AG09309 (cell line): ENCODE measurements at regions not wholly inside any gene's neighbourhood (a gene's known extent, or its start where the extent isn't known, plus 50 kb on each side); places are given as distances from the start of the nearest gene placed in this dataset.

Experiments used
- DNase-seq: peaks from one replicate; pipeline ENCODE4 v3.0.0-alpha.2; 2010; ENCODE audit warnings: low read depth
- H3K4me3 ChIP-seq: 2 replicates; pipeline ENCODE4 v1.5.1; 2011; ENCODE audit warnings: mild to moderate bottlenecking, low read depth, low read length, moderate library complexity; ENCODE audit not compliant: control insufficient read depth
- TF ChIP-seq, protein P1 (sequence below): IDR thresholded peaks from 2 replicates; pipeline ENCODE4 v1.5.1; 2011; ENCODE audit warnings: mild to moderate bottlenecking, low read depth, low read length, inconsistent platforms; ENCODE audit not compliant: insufficient read depth, control insufficient read depth; ENCODE audit errors: missing control alignments

- H3K4me3 ChIP-seq: no peak overlapping the region
- no peak for DNase-seq
- TF ChIP-seq, protein P1, sequence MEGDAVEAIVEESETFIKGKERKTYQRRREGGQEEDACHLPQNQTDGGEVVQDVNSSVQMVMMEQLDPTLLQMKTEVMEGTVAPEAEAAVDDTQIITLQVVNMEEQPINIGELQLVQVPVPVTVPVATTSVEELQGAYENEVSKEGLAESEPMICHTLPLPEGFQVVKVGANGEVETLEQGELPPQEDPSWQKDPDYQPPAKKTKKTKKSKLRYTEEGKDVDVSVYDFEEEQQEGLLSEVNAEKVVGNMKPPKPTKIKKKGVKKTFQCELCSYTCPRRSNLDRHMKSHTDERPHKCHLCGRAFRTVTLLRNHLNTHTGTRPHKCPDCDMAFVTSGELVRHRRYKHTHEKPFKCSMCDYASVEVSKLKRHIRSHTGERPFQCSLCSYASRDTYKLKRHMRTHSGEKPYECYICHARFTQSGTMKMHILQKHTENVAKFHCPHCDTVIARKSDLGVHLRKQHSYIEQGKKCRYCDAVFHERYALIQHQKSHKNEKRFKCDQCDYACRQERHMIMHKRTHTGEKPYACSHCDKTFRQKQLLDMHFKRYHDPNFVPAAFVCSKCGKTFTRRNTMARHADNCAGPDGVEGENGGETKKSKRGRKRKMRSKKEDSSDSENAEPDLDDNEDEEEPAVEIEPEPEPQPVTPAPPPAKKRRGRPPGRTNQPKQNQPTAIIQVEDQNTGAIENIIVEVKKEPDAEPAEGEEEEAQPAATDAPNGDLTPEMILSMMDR: no peak
Measured at GRCh38 chr9:23319092-23319491, 506.9 kb downstream of the ELAVL2 start.

DNA sequence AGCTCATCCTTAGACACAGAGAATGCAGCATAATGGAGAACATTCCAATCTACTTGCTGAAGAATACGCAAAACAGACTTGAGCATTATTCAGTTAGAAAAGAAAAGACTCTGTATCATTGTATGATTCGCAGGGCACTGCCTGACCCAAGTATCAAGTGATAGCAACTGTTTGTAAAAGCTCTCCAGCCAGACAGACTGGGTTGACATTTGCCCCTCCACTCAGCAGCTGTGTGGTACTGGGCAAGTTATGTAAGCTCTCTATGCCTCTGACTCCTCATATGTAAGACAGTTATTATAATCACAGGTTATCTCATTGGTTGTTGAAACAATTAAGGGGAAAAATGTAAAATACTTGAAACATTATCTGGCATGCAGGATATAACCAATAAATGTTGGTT lies 505.0 kb downstream of the ELAVL2 start:
- TF ChIP-seq, protein P1: no peak
- no peak overlapping the region for H3K4me3 ChIP-seq
- DNase-seq: no peak

- DNase-seq: no peak
- H3K4me3 ChIP-seq: no peak overlapping the region
- TF ChIP-seq, protein P1: no peak
Measured at GRCh38 chr9:23322392-23322791, 503.6 kb downstream of the ELAVL2 start.

DNA sequence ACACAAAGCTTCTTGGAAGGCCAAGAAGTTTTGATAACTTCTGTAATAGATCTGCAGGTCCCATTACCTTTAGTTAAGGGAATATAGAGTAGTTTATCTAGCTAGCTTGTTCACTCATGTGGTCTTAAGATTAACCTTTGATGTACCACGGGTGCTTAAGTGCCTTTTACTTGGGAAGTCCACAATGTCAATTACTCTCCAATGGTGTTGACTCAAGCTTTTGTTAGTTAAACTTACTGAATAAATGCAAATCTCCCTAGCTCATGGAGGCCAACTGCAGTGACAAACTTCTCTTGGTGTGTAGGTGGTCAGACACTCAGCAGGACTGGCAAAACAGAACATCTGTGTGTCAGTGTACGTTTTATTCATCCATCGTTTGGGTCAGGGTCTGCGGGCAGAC lies 501.5 kb downstream of the ELAVL2 start:
- H3K4me3 ChIP-seq: no peak overlapping the region
- DNase-seq: no peak
- TF ChIP-seq, protein P1: no peak

DNA sequence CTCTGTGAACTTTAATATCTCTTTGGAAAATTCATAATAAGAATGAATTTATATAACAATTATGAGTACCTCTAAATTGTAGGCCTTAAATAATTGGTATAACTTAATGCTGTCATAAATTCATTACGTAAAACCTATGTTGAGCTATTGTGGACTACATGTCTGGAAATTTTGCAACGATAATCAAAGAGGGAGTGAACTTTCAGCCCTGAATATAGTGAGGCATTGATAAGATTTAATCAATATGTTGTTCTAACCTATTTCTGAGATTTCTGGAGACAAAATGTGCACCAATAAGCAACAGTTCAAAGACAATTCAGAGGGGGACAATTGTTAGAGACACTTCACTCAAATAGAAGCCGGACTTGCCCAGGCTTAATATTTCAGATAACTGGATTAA lies 499.4 kb downstream of the ELAVL2 start:
- H3K4me3 ChIP-seq: no peak overlapping the region
- DNase-seq: no peak
- TF ChIP-seq, protein P1: no peak

GRCh38 chr9:23341346-23341745 lies 484.7 kb downstream of the ELAVL2 start:
- TF ChIP-seq, protein P1: no peak
- DNase-seq: no peak
- no peak overlapping the region for H3K4me3 ChIP-seq

- TF ChIP-seq, protein P1: no peak
- no peak for DNase-seq
- H3K4me3 ChIP-seq: no peak overlapping the region
Measured at GRCh38 chr9:23342291-23342690, 483.7 kb downstream of the ELAVL2 start.
